Neural cell (in vitro differentiated cells): ENCODE measurements at regions not wholly inside any gene's neighbourhood (a gene's known extent, or its start where the extent isn't known, plus 50 kb on each side); places are given as distances from the start of the nearest gene placed in this dataset.

Experiments
- EP300 ChIP-seq: fragments of 450-650 bp; conservative IDR thresholded peaks from 2 replicates; pipeline ENCODE4 v1.6.1; 2014; ENCODE audit warnings: antibody characterized with exemption, mild to moderate bottlenecking, moderate library complexity; ENCODE audit not compliant: poor library complexity, severe bottlenecking
- EZH2 ChIP-seq: fragments of 200-600, 300-800 bp; shearing (Covaris generic), sonication (generic); IDR thresholded peaks from 2 replicates; pipeline ENCODE4 v1.6.1; 2014; ENCODE audit warnings: antibody characterized with exemption, low read length, borderline replicate concordance, mild to moderate bottlenecking; ENCODE audit not compliant: insufficient read depth, poor library complexity, severe bottlenecking
- MXI1 ChIP-seq: fragments of 450-650 bp; conservative IDR thresholded peaks from 2 replicates; pipeline ENCODE4 v1.6.1; 2014; ENCODE audit warnings: antibody characterized with exemption, mild to moderate bottlenecking; ENCODE audit not compliant: poor library complexity, severe bottlenecking
- POLR2AphosphoS5 ChIP-seq: IDR thresholded peaks from 2 replicates; pipeline ENCODE4 v1.6.1; 2012
- RAD21 ChIP-seq: fragments of 450-650 bp; conservative IDR thresholded peaks from 2 replicates; pipeline ENCODE4 v1.6.1; 2014; ENCODE audit warnings: antibody characterized with exemption, mild to moderate bottlenecking, moderate library complexity
- SMC3 ChIP-seq: fragments of 450-650 bp; conservative IDR thresholded peaks from 2 replicates; pipeline ENCODE4 v1.6.1; 2014; ENCODE audit warnings: antibody characterized with exemption, mild to moderate bottlenecking, moderate library complexity; ENCODE audit not compliant: poor library complexity
- TAF1 ChIP-seq: IDR thresholded peaks from 2 replicates; pipeline ENCODE4 v1.6.1; 2012; ENCODE audit warnings: low read depth
- TF ChIP-seq, protein P1 (sequence below): fragments of 450-650 bp; IDR thresholded peaks from 2 replicates; pipeline ENCODE4 v1.5.1; 2014; ENCODE audit warnings: antibody characterized with exemption, mild to moderate bottlenecking, moderate library complexity; ENCODE audit not compliant: poor library complexity, severe bottlenecking
- TF ChIP-seq, protein P2 (sequence below): IDR thresholded peaks from 2 replicates; pipeline ENCODE4 v1.6.1; 2012; ENCODE audit warnings: borderline replicate concordance

DNA sequence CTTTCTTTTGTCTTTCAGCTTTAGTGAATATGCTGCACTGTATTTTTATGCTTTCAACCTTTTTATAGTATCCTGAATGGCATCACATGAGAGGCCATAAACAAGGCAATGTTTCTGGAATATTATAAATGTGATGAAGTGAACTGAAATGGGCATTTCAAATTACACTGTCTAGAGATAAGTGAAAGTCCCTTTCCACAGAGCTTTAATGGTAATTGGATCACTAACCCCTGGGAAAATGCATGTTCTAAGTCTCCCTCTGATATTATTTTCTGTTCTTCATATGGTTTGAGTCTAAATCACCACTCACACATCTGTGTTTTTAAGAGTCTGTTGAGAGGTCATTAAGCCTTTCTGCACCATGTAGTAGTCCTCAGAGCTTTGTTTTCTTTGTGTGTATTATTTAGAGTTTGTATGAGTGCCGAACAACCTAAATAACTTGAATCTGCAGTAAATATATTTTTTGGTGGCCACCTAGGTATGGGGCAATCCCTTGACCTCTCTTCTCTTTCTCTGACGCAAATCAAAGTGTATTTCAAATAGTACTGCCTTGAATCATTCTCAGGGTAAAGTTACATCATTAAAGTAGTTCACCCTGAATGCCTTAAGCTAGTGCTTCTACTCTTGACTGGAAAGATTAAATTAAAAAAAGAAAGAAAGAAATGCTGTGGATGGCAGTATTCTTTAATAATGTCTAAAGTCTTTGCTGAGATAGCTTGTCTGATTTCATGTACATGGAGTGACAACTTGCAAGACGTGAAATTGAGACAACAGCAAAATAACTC lies 1931.0 kb upstream of the CDH6 start:
- TF ChIP-seq, protein P1, sequence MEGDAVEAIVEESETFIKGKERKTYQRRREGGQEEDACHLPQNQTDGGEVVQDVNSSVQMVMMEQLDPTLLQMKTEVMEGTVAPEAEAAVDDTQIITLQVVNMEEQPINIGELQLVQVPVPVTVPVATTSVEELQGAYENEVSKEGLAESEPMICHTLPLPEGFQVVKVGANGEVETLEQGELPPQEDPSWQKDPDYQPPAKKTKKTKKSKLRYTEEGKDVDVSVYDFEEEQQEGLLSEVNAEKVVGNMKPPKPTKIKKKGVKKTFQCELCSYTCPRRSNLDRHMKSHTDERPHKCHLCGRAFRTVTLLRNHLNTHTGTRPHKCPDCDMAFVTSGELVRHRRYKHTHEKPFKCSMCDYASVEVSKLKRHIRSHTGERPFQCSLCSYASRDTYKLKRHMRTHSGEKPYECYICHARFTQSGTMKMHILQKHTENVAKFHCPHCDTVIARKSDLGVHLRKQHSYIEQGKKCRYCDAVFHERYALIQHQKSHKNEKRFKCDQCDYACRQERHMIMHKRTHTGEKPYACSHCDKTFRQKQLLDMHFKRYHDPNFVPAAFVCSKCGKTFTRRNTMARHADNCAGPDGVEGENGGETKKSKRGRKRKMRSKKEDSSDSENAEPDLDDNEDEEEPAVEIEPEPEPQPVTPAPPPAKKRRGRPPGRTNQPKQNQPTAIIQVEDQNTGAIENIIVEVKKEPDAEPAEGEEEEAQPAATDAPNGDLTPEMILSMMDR: no peak
- TF ChIP-seq EZH2: no peak
- TF ChIP-seq EP300: no peak
- no peak for TF ChIP-seq TAF1
- TF ChIP-seq, protein P2, sequence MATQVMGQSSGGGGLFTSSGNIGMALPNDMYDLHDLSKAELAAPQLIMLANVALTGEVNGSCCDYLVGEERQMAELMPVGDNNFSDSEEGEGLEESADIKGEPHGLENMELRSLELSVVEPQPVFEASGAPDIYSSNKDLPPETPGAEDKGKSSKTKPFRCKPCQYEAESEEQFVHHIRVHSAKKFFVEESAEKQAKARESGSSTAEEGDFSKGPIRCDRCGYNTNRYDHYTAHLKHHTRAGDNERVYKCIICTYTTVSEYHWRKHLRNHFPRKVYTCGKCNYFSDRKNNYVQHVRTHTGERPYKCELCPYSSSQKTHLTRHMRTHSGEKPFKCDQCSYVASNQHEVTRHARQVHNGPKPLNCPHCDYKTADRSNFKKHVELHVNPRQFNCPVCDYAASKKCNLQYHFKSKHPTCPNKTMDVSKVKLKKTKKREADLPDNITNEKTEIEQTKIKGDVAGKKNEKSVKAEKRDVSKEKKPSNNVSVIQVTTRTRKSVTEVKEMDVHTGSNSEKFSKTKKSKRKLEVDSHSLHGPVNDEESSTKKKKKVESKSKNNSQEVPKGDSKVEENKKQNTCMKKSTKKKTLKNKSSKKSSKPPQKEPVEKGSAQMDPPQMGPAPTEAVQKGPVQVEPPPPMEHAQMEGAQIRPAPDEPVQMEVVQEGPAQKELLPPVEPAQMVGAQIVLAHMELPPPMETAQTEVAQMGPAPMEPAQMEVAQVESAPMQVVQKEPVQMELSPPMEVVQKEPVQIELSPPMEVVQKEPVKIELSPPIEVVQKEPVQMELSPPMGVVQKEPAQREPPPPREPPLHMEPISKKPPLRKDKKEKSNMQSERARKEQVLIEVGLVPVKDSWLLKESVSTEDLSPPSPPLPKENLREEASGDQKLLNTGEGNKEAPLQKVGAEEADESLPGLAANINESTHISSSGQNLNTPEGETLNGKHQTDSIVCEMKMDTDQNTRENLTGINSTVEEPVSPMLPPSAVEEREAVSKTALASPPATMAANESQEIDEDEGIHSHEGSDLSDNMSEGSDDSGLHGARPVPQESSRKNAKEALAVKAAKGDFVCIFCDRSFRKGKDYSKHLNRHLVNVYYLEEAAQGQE: no peak
- no peak for TF ChIP-seq MXI1
- TF ChIP-seq RAD21: no peak
- no peak for TF ChIP-seq POLR2AphosphoS5
- no peak for TF ChIP-seq SMC3
